ENCODE measurements at regions not wholly inside any gene's neighbourhood (a gene's known extent, or its start where the extent isn't known, plus 50 kb on each side); places are given as distances from the start of the nearest gene placed in this dataset.

DNA sequence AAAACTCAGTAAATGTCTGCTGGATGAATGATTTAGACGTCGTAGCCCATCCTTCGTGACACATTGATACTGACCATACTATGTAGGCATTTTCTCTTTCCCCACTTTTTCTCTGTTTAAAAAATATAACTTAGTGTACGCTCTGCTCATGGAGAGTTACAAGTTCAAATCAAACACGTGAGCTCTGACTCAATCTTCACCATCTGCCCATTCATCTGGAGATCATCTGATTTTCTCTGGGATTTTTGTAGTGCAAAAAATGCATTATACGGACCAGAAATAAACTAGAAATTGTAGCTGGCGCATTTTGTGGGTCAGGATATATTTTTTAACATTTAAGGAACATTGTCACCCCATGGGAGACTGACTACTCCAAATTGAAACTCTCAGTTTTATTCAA lies 124.7 kb upstream of the FAM9B start:
- H3K4me3 ChIP-seq (ENCODE audit: low read depth, low read length) = no peak overlapping the region
- TF ChIP-seq, protein P1, sequence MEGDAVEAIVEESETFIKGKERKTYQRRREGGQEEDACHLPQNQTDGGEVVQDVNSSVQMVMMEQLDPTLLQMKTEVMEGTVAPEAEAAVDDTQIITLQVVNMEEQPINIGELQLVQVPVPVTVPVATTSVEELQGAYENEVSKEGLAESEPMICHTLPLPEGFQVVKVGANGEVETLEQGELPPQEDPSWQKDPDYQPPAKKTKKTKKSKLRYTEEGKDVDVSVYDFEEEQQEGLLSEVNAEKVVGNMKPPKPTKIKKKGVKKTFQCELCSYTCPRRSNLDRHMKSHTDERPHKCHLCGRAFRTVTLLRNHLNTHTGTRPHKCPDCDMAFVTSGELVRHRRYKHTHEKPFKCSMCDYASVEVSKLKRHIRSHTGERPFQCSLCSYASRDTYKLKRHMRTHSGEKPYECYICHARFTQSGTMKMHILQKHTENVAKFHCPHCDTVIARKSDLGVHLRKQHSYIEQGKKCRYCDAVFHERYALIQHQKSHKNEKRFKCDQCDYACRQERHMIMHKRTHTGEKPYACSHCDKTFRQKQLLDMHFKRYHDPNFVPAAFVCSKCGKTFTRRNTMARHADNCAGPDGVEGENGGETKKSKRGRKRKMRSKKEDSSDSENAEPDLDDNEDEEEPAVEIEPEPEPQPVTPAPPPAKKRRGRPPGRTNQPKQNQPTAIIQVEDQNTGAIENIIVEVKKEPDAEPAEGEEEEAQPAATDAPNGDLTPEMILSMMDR (IDR thresholded peaks at IDR 0.05; ENCODE audit: borderline replicate concordance, insufficient read depth, low read depth, low read length) = no peak

DNA sequence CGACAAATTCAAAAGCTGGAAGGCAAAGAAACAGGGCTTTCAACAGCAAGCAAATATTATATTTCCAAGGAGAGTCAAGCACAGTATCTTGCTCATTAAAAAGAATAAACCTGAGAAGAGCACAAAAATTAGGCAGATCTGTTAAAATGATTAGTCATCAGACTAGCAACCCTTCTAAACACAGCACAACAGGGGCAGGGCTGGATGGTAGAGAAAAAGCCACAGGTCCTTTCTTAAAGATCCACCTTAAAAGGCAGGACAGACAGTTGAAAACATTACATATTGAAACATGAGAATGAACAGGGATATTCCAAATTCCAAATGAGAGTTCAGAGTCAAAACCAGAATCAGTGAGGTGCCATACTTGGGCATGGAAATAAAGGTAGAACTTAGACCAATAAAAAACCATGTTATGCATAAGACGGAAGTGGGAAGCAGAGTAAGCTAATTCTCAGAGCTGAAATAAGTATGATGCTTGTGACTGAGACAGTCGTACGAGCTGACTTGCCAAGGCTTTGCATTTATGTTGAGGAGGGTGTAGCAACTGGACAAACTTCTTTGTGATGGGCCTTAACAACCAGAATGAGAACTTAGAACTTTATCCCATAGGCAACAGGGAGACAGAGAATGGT lies 126.9 kb upstream of the FAM9B start:
- TF ChIP-seq, protein P1 (IDR thresholded peaks at IDR 0.05; ENCODE audit: borderline replicate concordance, insufficient read depth, low read depth, low read length) = no peak
- no peak overlapping the region for H3K4me3 ChIP-seq (ENCODE audit: low read depth, low read length)

DNA sequence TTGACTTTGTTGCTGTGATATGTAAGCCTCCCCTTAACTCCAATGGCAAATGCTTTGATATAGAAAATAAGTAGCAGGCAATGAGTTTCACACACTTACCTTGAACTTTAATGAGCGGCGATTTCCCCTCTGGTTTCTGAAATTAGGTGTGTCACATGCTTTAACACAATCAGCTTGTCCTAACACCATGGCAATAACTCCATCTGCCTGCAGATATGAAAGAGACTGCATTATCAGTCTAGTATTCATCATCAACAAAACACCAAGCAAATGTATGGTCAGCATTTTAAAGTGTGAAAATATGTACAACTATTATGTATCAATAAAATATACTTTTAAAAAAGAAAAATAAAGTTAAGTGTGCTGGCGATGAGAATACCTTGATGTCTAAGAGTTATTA lies 128.8 kb upstream of the FAM9B start:
- TF ChIP-seq, protein P1 (IDR thresholded peaks at IDR 0.05; ENCODE audit: borderline replicate concordance, insufficient read depth, low read depth, low read length) = no peak
- H3K4me3 ChIP-seq (ENCODE audit: low read depth, low read length) = no peak overlapping the region

DNA sequence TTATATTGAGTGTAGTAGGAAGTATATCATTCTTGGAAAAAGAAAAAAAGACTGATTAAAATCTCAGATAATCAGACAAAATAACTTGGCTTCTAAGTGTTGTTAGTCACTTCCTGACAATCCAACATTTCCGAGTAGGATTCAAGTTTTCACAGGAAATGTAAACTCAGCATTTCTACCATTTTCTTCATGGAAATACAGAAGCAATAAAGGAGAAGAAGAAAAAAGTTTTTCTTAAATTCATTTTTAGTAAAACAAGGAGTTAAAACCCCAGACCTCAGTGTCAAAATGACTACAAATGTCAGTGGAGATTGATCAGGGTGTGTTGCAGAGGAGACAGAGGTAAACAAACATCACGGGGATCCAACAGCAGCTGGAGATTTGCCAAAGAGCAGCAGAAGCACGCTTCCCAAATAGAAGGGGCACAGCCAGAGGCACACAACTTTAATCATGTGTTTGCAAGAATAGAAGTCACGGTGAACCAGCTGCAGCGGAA lies 129.3 kb upstream of the FAM9B start:
- H3K4me3 ChIP-seq (ENCODE audit: low read depth, low read length) = no peak overlapping the region
- TF ChIP-seq, protein P1 (IDR thresholded peaks at IDR 0.05; ENCODE audit: borderline replicate concordance, insufficient read depth, low read depth, low read length) = no peak

DNA sequence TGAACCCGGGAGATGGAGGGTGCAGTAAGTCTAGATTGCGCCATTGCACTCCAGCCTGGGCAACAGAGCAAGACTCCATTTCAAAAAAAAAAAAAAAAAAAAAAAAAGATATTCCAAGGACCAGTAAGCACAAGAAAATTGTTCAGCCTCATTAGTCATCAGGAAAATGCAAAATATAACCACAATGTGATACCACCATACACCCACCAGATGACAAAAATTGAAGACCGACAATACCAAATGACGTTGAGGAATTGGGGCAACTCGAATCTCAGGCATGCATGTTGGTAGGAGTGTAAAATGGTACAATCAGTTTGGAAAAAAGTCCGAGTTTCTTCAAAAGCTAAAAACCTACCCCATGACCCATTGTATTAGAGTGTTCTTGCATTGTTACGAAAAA lies 130.2 kb upstream of the FAM9B start:
- TF ChIP-seq, protein P1 (IDR thresholded peaks at IDR 0.05; ENCODE audit: borderline replicate concordance, insufficient read depth, low read depth, low read length) = no peak
- H3K4me3 ChIP-seq (ENCODE audit: low read depth, low read length) = no peak overlapping the region

DNA sequence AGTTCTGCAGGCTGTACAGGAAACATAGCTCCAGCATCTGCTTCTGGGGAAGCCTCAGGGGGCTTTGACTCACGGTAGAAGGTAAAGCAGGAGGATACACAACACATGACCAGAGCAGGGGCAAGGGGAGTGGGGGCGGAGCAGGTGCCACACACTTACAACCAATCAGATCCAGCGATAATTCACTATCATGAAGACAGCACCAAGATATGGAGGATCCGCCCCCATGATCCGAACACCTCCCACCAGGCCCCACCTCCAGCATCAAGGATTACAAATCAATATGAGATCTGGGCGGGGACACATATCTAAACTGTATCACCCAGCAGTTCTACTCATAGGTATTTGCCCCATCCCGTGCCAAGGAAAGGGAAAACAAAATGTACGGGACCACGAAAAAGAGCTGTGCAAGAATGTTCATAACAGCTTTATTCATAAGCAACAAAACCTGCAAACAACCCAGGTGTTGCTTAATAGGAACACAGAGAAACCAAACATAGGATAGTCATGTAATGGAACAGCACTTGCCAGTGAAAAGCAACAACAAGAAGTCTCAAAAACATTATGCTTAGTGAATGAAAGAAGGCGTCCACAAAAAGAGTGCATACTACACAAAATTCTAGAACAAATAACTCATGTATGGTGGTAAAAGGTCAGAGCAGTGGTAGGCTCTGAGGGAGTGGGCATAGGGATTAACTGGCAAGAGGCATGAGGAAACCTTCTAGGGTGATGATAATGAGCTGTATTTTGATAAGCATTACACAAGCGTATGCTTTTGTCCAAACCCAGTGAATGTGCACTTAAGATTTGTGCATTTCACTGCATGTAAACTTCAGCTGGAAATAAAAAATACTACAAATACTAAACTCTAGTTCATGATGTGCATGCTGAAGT lies 130.9 kb upstream of the FAM9B start:
- TF ChIP-seq, protein P1 (IDR thresholded peaks at IDR 0.05; ENCODE audit: borderline replicate concordance, insufficient read depth, low read depth, low read length) = no peak
- no peak overlapping the region for H3K4me3 ChIP-seq (ENCODE audit: low read depth, low read length)

Measured in GM12875 (cell line).